GM19239 (cell line): ENCODE measurements at regions not wholly inside any gene's neighbourhood (a gene's known extent, or its start where the extent isn't known, plus 50 kb on each side); places are given as distances from the start of the nearest gene placed in this dataset.

Experiments used
- DNase-seq: peaks from one replicate; pipeline ENCODE4 v3.0.0; 2011; ENCODE audit warnings: low spot score; ENCODE audit not compliant: insufficient read length
- FAIRE-seq: peaks from 2 replicates; lab custom pipeline; 2011; peaks lifted over from hg19 to GRCh38; lab: Jason Lieb, UNC

GRCh38 chr10:128307820-128308219 is 181.6 kb upstream of the MKI67 start:
- FAIRE-seq, result no peak

GRCh38 chr10:128310971-128311658 is 184.9 kb upstream of the MKI67 start:
- DNase-seq (no peak), FAIRE-seq (no peak)

More at GRCh38 chr10:128307820-128308219, 181.6 kb upstream of the MKI67 start:
- DNase-seq, result no peak

GRCh38 chr10:128312250-128312649 is 186.0 kb upstream of the MKI67 start:
- FAIRE-seq, result no peak

GRCh38 chr10:128314686-128315085 is 188.5 kb upstream of the MKI67 start:
- FAIRE-seq (no peak), DNase-seq (no peak)

More at GRCh38 chr10:128312250-128312649, 186.0 kb upstream of the MKI67 start:
- no peak for DNase-seq

GRCh38 chr10:128316121-128316726 is 190.0 kb upstream of the MKI67 start:
- DNase-seq (no peak), FAIRE-seq (no peak)

- DNase-seq, result no peak
- no peak for FAIRE-seq
These were observed 190.7 kb upstream of the MKI67 start for GRCh38 chr10:128316925-128317324.

- no peak for FAIRE-seq
These were observed 192.1 kb upstream of the MKI67 start for GRCh38 chr10:128318366-128318765.

GRCh38 chr10:128318913-128319312 is 192.7 kb upstream of the MKI67 start:
- FAIRE-seq, result no peak
- no peak for DNase-seq

More at GRCh38 chr10:128318366-128318765, 192.1 kb upstream of the MKI67 start:
- DNase-seq, result no peak

GRCh38 chr10:128322106-128322505 is 195.9 kb upstream of the MKI67 start:
- no peak for DNase-seq
- no peak for FAIRE-seq

GRCh38 chr10:128322950-128323349 is 196.7 kb upstream of the MKI67 start:
- DNase-seq, result no peak
- no peak for FAIRE-seq

- DNase-seq, result no peak
- no peak for FAIRE-seq
These were observed 198.0 kb upstream of the MKI67 start for GRCh38 chr10:128324058-128324827.

GRCh38 chr10:128325788-128326187 is 199.6 kb upstream of the MKI67 start:
- no peak for DNase-seq
- FAIRE-seq, result no peak

GRCh38 chr10:128326251-128326650 is 200.0 kb upstream of the MKI67 start:
- FAIRE-seq, result no peak
- DNase-seq, result no peak

- DNase-seq (no peak), FAIRE-seq (no peak)
These were observed 200.6 kb upstream of the MKI67 start for GRCh38 chr10:128326851-128327250.

GRCh38 chr10:128336401-128336800 is 210.2 kb upstream of the MKI67 start:
- FAIRE-seq (no peak), DNase-seq (no peak)

GRCh38 chr10:128337860-128338378 is 211.7 kb upstream of the MKI67 start:
- FAIRE-seq, result no peak

GRCh38 chr10:128338951-128339350 is 212.7 kb upstream of the MKI67 start:
- no peak for FAIRE-seq
- no peak for DNase-seq

More at GRCh38 chr10:128337860-128338378, 211.7 kb upstream of the MKI67 start:
- no peak for DNase-seq

- DNase-seq, result no peak
- FAIRE-seq, result no peak
These were observed 213.5 kb upstream of the MKI67 start for GRCh38 chr10:128339753-128340152.

- DNase-seq, result no peak
- FAIRE-seq, result no peak
These were observed 219.1 kb upstream of the MKI67 start for GRCh38 chr10:128345353-128345752.

GRCh38 chr10:128360783-128361182 is 234.6 kb upstream of the MKI67 start:
- FAIRE-seq (no peak), DNase-seq (no peak)

- FAIRE-seq, result no peak
- DNase-seq, result no peak
These were observed 235.3 kb upstream of the MKI67 start for GRCh38 chr10:128361487-128361886.
